AG08396 (cell line): ENCODE measurements at regions not wholly inside any gene's neighbourhood (a gene's known extent, or its start where the extent isn't known, plus 50 kb on each side); places are given as distances from the start of the nearest gene placed in this dataset.

ENCODE experiments used
- DNase-seq: peaks from one replicate; pipeline ENCODE4 v3.0.0; 2012; ENCODE audit warnings: low spot score, mixed read lengths

DNA sequence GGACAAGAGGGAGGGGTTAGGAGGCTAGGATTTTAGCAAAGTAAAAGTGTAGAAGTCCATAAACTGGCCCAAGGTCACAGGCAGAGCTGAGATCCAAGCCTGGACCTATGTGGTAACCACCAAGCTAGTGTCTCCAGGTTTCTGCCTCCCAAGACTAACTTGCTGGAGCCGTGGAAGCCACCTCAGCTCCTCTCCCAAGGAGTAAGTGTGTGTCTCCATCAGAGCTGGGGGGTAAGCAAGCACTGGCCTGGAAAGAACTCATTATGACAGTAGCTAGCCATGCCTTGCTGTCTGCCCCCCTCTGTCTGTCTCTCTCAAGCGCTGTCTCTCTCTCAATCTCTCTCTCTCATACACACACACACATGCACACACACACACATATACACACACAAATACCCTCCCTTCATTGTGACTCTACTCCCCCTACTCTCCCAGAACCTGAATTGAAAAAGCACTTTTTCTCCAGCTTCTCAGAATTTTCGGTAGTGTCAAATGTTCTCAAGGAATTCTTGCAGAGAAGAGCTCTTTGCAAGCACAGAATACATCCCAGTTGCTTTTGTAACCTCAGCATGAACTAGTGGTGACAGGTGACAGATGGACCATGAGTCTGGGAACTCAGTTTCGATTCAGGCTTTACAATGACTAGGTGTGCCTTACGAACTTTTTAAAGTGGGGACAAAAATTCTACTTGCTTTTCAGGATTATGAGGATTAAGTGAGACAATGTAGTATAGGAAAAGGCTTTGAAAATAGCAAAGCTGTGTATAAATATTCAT, 238.0 kb upstream of the FGGY start:
- no peak for DNase-seq

DNA sequence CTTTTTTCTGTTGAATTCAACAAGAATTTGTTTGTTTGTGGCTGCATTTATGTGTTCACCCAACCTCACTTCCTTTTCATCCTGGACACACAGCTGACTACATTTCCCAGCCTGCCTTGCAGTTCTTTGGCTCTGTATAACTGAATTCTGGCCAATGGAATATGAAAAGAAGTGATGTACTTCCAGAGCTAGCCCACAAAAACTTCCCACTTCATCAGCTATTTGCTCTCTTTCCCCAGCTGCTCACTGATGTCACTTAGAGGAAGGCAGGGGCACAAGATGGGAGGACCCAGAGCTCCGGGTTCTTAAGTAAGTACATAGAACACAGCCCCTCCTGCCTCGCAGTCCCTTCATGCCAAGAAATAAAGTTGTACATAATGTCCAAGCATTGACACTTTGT, 235.0 kb upstream of the FGGY start:
- DNase-seq, result peak; percentile 80

DNA sequence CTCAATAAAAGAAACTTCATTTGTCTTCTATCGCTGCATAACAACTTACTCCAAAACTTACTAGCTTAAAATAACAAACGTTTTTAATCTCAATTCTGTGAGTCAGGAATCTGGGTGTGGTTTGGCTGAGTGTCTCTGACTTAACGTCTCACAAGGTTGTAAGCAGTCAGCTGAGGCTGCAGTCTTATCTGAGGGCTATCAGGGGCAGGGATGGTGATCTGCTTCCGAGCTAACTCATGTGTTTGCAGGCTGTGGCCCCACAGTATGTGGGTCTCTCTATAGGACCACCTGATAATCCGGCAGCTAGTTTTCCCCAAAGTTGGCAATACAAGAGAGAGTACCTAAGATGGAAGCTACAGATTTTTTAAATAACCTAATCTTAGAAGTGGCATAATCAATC, 234.2 kb upstream of the FGGY start:
- peak; percentile 36 for DNase-seq

DNA sequence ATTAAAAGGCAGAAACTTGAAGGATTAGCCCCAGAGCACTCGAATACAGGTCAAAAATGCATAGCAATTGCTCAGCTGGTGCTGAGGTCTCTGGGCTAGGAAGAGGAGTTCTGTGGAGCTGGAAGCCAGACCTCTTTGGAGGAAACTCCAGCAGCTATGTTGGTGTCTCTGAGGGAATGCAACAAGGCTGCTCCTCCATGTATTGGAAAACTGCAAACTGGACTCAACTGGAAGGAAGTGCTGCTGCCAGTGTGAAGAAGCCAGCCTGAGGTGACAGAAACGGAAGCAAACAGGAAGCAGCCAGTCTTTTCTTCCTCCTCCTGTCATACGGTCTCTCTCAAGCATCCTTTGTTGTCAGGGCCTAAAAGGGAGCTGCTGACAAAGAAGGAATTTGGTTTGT, 233.4 kb upstream of the FGGY start:
- DNase-seq, result no peak

DNA sequence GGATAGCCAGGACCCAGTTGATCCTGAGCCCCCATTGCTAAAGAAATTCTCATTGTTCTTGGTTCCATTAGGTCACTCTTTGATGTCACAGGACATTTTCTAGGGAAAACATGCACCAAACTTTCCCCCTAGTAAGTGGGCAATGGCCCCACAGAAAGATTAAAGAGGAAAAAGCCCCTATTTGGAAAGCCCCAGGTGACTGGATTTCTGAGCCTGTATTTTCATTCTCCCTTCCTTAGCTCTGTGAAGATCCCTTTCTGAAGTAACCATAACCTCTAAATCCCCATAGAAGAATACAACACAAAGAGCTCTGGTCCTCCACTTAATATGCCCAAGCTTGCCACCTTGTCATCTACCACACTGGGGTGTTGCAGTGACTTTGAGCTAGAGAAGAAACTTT, 232.3 kb upstream of the FGGY start:
- no peak for DNase-seq

DNA sequence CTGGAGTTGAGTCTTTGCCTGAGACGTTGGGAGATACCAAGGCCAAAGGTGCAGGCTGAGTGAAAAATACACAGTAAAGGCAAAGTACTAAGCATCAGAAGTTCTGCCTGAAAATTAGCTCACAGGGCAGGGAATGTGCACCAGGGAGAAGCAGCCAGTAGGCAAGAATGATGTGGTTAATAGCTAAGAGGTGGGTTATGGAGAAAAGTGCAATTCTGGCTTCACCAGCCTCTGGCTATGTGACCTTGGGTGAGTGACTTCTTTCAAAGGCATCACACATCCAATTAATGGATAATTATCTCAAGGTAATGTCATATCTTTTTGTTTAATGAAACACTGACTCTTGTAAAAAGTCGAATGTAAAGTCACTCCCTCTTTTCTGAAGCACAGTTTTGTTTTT, 230.7 kb upstream of the FGGY start:
- DNase-seq, result no peak

DNA sequence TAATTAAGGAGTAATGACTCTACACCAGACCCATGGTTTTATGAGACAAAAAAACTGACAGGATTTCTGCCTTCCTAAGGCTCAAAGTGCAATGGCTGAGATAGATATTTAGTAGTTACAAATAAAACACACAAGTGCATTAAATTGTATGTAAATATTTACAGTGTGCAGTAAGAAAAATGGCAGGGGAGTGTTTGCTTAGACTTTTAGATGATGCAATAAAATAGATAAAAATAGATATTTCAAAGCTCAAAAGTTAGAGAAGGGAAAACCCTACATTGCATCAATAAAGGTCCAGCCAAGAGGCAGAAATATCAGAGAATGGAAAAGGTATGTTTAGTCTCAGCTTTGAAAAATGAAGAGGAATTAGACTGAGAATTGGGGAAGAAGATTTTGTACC, 226.3 kb upstream of the FGGY start:
- no peak for DNase-seq

DNA sequence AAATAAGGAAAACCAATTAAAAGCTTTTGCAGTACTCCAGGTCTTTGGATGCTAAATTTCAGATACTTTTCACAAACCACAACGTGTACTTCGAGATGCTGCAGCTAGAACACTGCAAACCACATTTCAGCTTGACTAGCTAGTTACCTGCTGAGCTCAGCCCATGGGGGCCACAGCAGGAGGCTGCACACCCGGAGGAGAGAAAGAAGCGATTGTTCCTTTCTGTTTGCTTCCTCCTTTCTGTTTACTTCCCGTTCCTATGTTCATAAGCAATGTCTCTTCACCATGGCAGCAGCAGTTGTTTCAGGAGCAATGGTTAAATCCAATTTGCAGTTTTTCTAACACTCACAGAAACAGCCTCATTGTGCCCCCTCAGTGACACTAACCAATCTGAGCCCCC, 225.6 kb upstream of the FGGY start:
- no peak for DNase-seq

DNA sequence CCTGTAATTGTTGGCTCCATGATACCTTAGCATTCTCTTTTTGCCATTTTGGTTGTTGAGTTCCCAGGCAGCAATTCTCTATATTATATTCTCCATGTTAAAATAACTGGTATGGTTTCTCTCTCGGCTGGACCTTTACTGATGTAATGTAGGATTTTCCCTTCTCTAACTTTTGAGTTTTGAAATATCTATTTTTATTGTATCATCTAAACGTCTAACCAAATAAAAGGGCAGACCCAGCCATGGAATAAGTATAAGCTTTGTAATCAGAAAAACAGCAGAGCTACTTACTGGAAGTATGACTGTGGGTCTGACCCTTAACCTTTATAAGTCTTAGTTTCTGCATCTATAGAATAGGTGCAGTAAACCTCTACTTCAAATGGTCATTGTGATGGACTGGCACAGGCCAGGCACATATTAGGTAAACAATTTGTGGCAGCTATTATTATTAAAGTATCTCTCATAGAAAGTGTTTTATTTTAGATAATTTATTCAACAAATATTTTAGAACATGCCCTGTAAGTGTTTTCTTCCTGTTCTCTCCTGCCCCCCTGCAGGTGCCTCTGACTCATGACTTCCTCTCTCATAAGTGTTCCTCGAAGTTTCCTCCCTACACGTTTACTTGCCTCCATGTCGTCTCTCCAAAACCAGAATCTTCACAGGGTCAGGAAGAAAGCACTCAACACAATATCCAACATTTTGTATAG, 224.9 kb upstream of the FGGY start:
- DNase-seq, result no peak

DNA sequence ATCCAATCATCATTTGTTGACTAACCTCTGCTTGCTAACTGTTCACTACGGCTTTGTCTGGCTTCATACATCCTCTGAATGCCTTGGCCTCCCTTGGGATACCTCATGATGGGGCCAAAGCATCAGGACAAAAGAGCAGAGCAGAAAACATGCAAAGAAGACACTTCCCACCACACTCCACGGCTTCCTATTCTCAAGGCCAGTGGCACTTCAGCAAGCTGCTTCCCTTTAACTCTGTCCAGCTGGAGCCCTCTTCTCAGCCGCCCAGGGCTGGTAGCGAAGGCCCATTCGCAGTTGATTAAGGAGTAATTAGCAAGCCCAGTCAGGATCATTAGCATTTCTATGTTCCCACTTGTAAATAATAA, 224.3 kb upstream of the FGGY start:
- no peak for DNase-seq

DNA sequence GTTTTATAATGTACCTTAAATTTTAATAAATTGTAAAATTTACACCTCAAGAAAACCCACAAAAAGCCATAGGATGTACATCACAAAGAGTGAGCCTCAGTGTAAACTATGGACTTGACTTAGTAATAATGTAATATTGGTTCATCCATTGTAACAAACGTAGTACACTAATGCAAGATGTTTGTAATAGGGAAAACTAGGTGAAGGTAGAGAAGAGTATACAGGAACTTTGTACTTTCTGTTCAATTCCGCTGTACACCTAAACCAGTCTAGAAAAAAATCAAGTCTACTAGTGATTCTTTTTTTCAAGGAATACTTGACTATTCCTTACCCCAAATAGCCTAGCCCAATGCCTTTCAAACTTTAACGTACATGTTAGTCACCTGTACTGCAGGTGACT, 222.3 kb upstream of the FGGY start:
- DNase-seq, result no peak

DNA sequence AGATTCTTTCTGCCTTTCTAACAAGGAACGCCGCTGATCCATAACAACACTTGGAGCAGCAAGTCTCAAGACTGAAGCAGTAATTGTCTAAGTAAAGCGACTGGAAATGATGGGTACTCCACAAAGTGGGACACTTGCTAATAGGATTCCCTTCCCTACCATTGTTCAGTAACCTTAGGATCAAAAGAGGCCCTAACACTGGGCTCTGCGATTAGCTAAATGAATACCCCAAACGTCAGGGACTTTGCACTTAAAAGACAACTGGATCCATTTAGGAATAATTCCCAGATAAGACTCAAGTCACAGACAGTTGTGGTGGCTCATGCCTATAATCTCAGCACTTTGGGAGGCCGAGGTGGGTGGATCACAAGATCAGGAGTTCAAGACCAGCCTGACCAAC, 221.9 kb upstream of the FGGY start:
- DNase-seq, result no peak

DNA sequence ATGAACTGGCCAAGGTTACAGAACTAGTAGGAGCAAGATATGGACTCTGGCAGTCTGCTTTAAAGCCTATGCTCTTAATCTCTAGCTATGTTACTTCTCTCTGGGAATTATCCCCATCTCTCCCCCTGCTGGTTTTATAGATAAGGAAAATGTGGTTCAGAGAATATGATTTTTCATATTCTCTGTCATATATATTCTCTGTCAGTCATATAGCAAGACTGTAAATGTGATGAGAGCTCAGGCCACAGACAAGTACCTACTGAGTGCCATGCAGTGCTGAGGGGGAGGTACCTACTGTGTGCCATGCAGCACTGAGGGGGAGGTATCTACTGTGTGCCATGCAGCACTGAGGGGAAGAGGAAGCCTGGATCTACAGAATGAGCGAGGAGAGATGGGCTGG, 220.3 kb upstream of the FGGY start:
- no peak for DNase-seq

DNA sequence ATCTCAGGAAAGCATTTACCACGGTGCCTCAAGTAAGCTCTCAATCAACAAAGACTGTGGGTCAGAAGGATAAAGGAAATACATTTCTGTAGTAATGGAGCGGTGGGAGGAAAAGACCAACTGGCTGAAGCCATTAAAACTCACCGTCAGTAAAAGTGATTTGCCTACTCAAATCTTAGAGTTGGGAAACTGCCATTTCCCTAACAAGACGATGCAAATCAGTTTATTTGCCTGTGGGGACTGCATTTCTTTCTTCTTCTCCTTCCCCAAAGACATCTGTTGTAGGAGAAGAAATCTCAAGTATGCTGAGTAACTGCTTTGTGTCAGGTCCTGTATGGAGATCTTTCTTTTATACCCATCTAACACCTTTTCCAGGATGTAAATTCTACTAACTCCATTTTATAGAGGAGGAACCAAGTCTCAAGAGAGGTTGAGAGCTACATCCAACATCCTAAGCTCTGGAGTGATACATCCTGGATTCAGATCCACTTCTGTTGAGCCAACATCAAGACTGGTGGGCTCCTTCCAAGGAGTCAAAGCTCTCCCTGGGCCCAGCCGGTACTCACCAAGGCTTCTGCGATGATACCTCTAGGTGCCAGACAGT, 219.3 kb upstream of the FGGY start:
- DNase-seq, result no peak

DNA sequence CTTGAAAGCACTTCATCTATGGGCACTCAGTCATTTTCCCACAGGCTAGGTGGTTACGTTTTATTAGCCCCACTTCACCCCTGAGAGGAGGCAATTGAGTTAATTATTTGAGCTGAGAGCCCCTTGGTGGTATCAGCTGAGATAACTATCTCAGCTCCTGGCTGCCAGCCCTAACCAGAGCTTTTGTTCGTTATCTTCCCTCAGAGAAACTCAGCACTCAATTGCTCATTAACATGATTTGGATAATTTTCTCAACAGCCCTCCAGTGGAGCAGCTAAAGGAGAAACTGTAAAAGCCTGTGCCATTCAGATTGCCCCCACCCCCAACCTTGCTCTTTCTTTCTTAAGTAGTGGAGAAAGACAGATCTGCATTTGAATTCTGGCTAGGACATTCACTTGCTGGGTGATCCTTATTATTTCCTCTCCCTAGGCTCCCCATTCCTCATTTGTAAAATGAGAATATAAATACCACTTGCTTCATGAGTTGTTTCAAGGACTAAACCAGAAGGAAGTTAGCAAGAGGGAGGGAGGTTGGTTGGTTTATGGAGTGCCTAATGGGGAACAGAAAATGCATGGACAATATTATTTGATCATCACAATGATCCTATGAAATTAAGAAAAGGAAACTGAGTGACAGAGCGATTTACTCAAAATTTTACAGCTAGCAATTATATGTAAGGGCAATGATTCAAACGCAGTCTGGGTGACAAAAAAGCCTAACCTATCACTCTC, 218.7 kb upstream of the FGGY start:
- no peak for DNase-seq

DNA sequence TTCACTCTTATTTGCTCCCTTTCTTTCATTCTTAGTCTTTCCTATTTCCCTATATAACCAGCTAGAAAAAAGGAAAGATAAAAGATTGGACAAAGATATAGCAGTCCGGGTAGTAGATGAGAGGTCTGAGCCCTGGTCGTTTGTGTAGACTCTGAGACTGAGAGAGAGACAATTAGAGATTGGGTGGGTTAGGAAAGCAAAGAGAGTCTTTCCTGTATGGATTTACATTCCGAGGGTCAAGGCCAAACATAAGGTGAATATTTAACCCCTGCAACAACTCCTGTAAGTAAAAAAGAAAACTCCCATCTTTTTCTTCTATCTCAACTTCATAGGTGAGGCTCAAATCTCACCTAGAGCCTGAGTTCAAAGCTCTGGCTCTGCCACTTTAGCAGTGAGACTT, 218.0 kb upstream of the FGGY start:
- DNase-seq, result no peak

DNA sequence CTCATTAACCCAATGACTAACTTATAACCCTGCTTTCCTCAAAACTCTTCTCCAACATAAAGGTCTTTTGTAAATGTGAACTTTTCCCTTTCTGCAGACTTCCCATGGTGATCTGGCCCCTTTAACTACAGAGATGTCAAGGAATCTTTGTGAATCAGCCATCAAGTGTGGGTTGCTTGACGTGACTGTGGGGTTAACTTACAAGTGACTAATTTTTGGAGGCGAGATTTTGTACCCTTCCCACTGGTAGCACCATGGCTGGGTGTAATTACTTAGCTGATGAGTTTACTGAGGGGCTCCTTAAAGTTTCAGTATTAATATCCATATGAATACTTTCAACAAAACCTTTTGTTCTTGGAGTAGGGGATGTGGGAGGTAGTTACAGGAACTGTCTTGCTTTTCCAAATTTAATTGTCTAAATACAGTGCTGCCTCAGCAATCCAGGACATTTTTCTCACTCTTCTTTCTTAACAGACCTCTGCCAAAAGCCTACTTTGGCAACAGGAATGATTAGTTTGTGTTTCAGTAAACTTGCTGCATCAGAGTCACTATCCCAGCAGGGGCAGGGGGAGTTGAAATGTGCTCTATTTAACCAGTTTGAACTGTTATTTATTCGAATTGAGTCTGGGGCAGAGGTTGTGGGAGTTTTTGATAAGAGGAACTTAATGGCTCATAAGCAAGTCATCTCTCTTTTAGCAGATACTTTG, 217.3 kb upstream of the FGGY start:
- no peak for DNase-seq

DNA sequence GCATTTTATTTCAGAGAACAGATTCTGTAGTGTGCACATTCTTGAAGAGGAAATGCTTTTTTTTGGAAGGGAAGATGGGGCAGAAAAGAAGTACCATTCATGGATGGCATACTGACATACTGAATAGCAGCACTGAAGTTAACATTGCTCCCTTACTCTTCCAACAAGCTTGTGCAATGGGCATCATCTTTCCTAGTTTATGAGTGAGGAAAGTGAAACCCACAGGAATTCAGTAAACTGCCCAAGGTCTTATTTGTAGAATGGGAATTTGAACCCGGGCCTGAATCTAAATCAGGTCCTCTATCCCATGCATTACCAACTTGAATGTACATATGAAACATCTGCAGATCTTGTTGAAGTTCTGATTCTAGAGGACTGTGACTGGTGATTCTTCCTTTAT, 215.7 kb upstream of the FGGY start:
- no peak for DNase-seq

DNA sequence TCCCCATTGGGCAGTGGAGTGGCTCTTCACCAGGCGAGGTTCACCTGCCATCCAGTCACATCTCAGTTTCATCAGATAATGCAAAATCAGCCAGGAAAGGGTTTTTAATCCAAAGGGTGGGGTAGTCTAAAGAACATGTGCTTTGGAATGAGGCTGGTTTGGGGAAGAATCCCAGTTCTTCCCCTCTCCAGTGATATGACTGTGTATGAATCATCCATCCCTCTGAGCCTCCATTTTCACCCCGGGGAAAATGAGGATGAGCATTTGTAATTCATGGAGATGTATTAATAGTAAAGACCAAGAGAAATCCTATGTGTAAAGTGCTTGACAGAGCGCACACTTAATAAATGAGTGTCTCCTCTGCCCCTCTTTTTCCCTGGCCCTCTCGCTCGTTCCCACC, 215.1 kb upstream of the FGGY start:
- DNase-seq, result no peak

DNA sequence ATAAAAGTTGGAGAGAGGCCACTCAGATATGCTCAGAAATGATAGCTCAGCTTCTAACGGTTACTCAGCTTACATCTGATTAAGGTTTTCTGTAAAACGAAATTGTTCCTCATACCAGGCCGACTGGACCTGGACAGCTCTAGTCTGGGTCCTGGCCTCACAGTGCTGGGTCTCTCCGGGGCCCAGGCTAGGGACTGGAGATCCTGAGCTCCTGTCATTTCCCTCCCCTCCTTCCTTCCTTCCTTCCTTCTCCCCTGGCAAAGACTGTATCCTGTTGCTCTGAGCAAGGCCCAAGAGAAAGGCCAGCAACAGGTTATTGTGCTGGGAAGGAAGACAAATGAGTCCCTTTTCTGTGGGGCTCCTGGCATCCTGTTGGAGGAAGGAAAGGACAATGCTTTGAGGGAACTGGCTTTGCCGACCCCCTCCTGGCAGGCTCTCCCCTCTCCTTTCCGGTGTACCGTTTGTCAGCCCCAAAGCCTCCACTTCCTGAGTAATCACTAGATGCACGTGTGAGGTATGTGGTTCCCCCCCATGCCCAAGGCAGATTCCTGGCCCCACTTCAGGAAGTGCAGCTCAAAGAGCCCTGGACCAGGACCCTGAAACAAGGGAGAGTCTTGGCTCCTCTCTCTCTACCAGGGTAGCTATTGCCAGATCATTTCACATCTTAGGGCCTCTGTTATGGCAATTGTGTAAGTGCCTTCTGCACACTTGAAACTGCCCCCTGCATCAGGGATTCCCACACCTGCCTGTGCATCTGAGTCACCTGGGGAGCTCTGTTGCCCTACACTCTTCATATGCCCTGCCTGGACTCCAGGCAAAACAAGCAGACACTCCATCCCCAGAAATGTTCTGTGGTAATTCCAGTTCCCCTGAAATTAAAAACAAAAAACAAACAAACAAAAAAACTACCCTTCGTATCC, 212.7 kb upstream of the FGGY start:
- no peak for DNase-seq

DNA sequence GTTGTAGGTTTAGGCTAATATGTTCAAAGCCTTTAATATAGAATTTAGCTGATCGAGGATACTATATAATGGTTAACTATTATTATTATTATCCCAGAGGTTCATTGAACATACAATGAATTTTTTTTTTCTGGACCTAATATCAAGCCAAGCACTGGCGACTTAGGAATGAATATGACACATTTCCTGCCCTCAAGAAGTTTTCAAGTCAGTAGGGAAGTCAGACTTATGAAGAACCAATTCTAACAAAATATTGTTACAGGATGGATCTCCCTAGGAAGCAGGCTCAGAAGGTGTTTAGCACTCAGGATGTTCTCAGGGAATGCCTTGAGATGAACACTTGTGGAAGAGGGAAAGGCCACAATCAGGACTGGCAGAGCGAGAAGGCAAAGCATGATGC, 211.8 kb upstream of the FGGY start:
- DNase-seq, result no peak
